Uterus (tissue), 3 donors: ENCODE measurements at regions not wholly inside any gene's neighbourhood (a gene's known extent, or its start where the extent isn't known, plus 50 kb on each side); places are given as distances from the start of the nearest gene placed in this dataset.

Source experiments
- DNase-seq, 2 donors: peaks; one replicate each; pipeline ENCODE4 v3.0.0-alpha.2; 2019 to 2020
- H3K27ac ChIP-seq, 2 donors: fragments of 200-600 bp; sonication (generic); 1 replicate in 1 of 2; 2 replicates in 1 of 2; pipeline ENCODE4 v1.5.1; 2016 to 2018
- H3K27me3 ChIP-seq, 2 donors: fragments of 200-600 bp; sonication (generic); one replicate each; pipeline ENCODE4 v1.5.1; 2018 to 2019; ENCODE audit warnings: control low read depth in 1 of 2
- H3K36me3 ChIP-seq, 2 donors: fragments of 200-600 bp; sonication (generic); one replicate each; pipeline ENCODE4 v1.5.1; 2019; ENCODE audit warnings: control low read depth in 1 of 2
- H3K4me1 ChIP-seq, 2 donors: fragments of 200-600 bp; sonication (generic); one replicate each; pipeline ENCODE4 v1.5.1; 2018 to 2019; ENCODE audit warnings: control low read depth in 1 of 2
- H3K4me3 ChIP-seq, 2 donors: fragments of 200-600 bp; sonication (generic); 1 replicate in 1 of 2; 2 replicates in 1 of 2; pipeline ENCODE4 v1.5.1; 2018 to 2019; ENCODE audit warnings: mild to moderate bottlenecking in 1 of 2
- H3K9me3 ChIP-seq, 2 donors: fragments of 200-600 bp; sonication (generic); one replicate each; pipeline ENCODE4 v1.5.1; 2019; ENCODE audit warnings: control low read depth in 1 of 2
- POLR2A ChIP-seq, 2 donors: fragments of 450-650 bp; IDR thresholded peaks; one replicate each; pipeline ENCODE4 v1.6.1; 2016; ENCODE audit warnings: antibody characterized with exemption in 2 of 2, mild to moderate bottlenecking in 1 of 2, moderate library complexity in 1 of 2
- intact Hi-C: fragments of 100-400 bp; cut with DNase I; formaldehyde crosslinking; loops from one replicate; pipeline ENCODE4 v1.15.1; 2023; ENCODE audit warnings: low total_unique reads
- TF ChIP-seq, protein P1 (sequence below), 4 experiments: fragments of 200-600 bp in 2 of 4; fragments of 450-650 bp in 2 of 4; sonication (generic) in 2 of 4; IDR thresholded peaks; one replicate each; pipeline ENCODE4 v1.5.1; 2016 to 2019; ENCODE audit warnings: antibody characterized with exemption in 4 of 4, mild to moderate bottlenecking in 2 of 4, moderate library complexity in 1 of 4
- donor health status: DM: yes; HTN: yes; CAD: no.

DNA sequence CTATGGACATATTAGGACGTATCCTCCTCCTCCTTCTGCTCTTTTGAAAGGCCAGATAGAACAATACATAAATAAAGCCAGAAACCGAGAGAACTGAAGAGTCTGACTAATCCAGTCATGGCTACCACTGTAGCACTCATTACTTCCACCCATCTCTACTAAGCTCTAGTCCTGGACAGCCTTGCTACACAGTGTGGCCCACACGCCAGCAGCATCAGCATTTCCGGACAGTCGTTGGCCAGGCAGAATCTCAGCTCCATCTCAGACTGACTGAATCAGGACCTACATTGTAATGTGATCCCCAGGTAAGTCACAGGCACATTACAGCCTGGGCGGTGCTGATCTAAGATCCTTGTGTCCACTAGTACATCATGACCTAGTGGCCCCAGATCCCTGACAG, 182.9 kb downstream of the DRD1 start:
- Histone ChIP-seq H3K36me3 (no peaks in the 10 kb centered on the region), H3K4me3 (no peak overlapping the region), H3K27ac (no peak overlapping the region), H3K9me3 (no peaks in the 10 kb centered on the region), H3K27me3 (no peaks in the 10 kb centered on the region), H3K4me1 (no peaks in the 10 kb centered on the region)
- intact Hi-C loops, result no loop called here
- DNase-seq, result no peak
- TF ChIP-seq, protein P1, sequence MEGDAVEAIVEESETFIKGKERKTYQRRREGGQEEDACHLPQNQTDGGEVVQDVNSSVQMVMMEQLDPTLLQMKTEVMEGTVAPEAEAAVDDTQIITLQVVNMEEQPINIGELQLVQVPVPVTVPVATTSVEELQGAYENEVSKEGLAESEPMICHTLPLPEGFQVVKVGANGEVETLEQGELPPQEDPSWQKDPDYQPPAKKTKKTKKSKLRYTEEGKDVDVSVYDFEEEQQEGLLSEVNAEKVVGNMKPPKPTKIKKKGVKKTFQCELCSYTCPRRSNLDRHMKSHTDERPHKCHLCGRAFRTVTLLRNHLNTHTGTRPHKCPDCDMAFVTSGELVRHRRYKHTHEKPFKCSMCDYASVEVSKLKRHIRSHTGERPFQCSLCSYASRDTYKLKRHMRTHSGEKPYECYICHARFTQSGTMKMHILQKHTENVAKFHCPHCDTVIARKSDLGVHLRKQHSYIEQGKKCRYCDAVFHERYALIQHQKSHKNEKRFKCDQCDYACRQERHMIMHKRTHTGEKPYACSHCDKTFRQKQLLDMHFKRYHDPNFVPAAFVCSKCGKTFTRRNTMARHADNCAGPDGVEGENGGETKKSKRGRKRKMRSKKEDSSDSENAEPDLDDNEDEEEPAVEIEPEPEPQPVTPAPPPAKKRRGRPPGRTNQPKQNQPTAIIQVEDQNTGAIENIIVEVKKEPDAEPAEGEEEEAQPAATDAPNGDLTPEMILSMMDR (IDR thresholded peaks at IDR 0.05), result no peak
- TF ChIP-seq POLR2A (IDR thresholded peaks at IDR 0.05), result no peak

DNA sequence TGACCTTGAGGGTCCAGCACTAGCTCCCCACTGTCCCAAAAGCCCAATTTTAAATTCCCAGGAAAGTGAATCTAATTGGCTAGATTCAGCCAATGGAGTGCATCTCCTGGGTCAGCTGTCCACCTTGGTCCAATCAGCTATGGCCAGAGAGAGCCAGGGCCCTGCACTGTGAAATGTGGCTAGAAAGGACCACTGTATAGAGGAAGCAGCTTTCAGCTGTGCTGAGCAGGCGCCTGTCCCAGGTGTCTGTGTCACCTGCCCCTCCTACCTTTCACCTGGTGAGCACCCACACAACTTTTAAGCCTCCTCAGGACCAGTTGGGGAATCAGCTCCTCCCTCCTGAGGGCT, 186.2 kb downstream of the DRD1 start:
- DNase-seq, result no peak
- TF ChIP-seq POLR2A (IDR thresholded peaks at IDR 0.05), result no peak
- TF ChIP-seq, protein P1 (IDR thresholded peaks at IDR 0.05), result no peak
- no peaks in the 10 kb centered on the region for H3K4me1 ChIP-seq
- no peaks in the 10 kb centered on the region for H3K36me3 ChIP-seq
- H3K27ac ChIP-seq, result no peak overlapping the region
- H3K27me3 ChIP-seq, result no peaks in the 10 kb centered on the region
- H3K4me3 ChIP-seq, result no peak overlapping the region
- intact Hi-C loops, result no loop called here
- no peaks in the 10 kb centered on the region for H3K9me3 ChIP-seq

- Histone ChIP-seq H3K9me3 (no peaks in the 10 kb centered on the region), H3K4me1 (no peaks in the 10 kb centered on the region), H3K27ac (no peak overlapping the region), H3K36me3 (no peaks in the 10 kb centered on the region), H3K27me3 (no peaks in the 10 kb centered on the region), H3K4me3 (no peak overlapping the region)
- intact Hi-C loops, result no loop called here
- DNase-seq, result no peak
- TF ChIP-seq POLR2A (IDR thresholded peaks at IDR 0.05), result no peak
- TF ChIP-seq, protein P1 (IDR thresholded peaks at IDR 0.05), result no peak
These were observed 186.7 kb downstream of the DRD1 start for GRCh38 chr5:175257128-175257846.

DNA sequence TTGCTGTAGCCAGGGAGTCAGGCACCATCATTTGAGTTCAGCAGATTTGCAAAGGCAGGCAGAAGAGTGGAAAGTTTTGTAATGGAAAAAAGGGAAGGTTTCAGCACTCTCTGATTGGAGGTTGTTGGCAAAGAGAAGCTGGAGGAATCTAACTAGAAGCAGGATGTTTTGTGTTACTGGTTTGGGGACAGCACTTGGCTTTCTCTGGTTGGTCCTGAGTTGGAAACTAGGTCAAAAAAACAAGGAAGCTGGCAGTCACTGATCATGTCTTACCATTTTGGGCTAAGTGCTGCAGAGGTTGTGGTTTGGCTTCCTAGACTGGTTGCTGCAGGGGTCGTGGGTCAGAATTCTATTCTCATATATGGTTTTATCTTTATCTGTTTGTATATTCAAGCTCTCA, 189.8 kb downstream of the DRD1 start:
- no peaks in the 10 kb centered on the region for H3K36me3 ChIP-seq
- intact Hi-C loops, result no loop called here
- H3K27me3 ChIP-seq, result no peaks in the 10 kb centered on the region
- H3K9me3 ChIP-seq, result no peaks in the 10 kb centered on the region
- no peak overlapping the region for H3K27ac ChIP-seq
- DNase-seq, result no peak
- no peak overlapping the region for H3K4me3 ChIP-seq
- no peaks in the 10 kb centered on the region for H3K4me1 ChIP-seq
- TF ChIP-seq, protein P1 (IDR thresholded peaks at IDR 0.05), result no peak
- no peak for TF ChIP-seq POLR2A (IDR thresholded peaks at IDR 0.05)

- no peaks in the 10 kb centered on the region for H3K9me3 ChIP-seq
- intact Hi-C loops, result no loop called here
- no peaks in the 10 kb centered on the region for H3K4me1 ChIP-seq
- H3K27ac ChIP-seq, result no peak overlapping the region
- H3K4me3 ChIP-seq, result no peak overlapping the region
- H3K36me3 ChIP-seq, result no peaks in the 10 kb centered on the region
- no peaks in the 10 kb centered on the region for H3K27me3 ChIP-seq
- no peak for TF ChIP-seq POLR2A (IDR thresholded peaks at IDR 0.05)
- TF ChIP-seq, protein P1 (IDR thresholded peaks at IDR 0.05), result no peak
- DNase-seq, result no peak
These were observed 190.4 kb downstream of the DRD1 start for GRCh38 chr5:175253597-175253996.
